ENCODE measurements at regions not wholly inside any gene's neighbourhood (a gene's known extent, or its start where the extent isn't known, plus 50 kb on each side); places are given as distances from the start of the nearest gene placed in this dataset.
A peak's percentile ranks its signal among the peaks of the same experiment; 100 is the strongest.

GRCh38 chr3:39721076-39721475 is 88.3 kb upstream of the MYRIP start:
- TF ChIP-seq MAX (IDR thresholded peaks at IDR 0.05) (no peak), USF1 (IDR thresholded peaks at IDR 0.05) (no peak), CREB1 (IDR thresholded peaks at IDR 0.05; ENCODE audit: low read depth) (no peak), CEBPB (IDR thresholded peaks at IDR 0.05) (no peak), TCF12 (IDR thresholded peaks at IDR 0.05; ENCODE audit: low read depth) (no peak), YY1 (IDR thresholded peaks at IDR 0.05; ENCODE audit: low read depth) (no peak), ZBTB7A (IDR thresholded peaks at IDR 0.05; ENCODE audit: low read depth) (no peak), FOXM1 (IDR thresholded peaks at IDR 0.05; ENCODE audit: borderline replicate concordance, low read depth) (no peak), REST (IDR thresholded peaks at IDR 0.05; ENCODE audit: low read depth) (no peak), EP300 (IDR thresholded peaks at IDR 0.05; ENCODE audit: borderline replicate concordance) (no peak), RAD21 (IDR thresholded peaks at IDR 0.05; ENCODE audit: low read depth) (no peak), EGR1 (IDR thresholded peaks at IDR 0.05) (no peak), TEAD4 (IDR thresholded peaks at IDR 0.05) (no peak), NFIC (IDR thresholded peaks at IDR 0.05) (no peak), TAF1 (IDR thresholded peaks at IDR 0.05; ENCODE audit: low read depth) (no peak)

- TF ChIP-seq ZBTB7A (IDR thresholded peaks at IDR 0.05; ENCODE audit: low read depth) = no peak
- TF ChIP-seq RAD21 (IDR thresholded peaks at IDR 0.05; ENCODE audit: low read depth) = 0 out of 2 replicates have a peak, but pooled peaks have one; percentile 7
These were observed 85.1 kb upstream of the MYRIP start for GRCh38 chr3:39724233-39724846.

- TF ChIP-seq CEBPB (IDR thresholded peaks at IDR 0.05) (no peak), EP300 (IDR thresholded peaks at IDR 0.05; ENCODE audit: borderline replicate concordance) (no peak), MAX (IDR thresholded peaks at IDR 0.05) (no peak), ZBTB7A (IDR thresholded peaks at IDR 0.05; ENCODE audit: low read depth) (no peak), EGR1 (IDR thresholded peaks at IDR 0.05) (no peak), TAF1 (IDR thresholded peaks at IDR 0.05; ENCODE audit: low read depth) (no peak), YY1 (IDR thresholded peaks at IDR 0.05; ENCODE audit: low read depth) (no peak), REST (IDR thresholded peaks at IDR 0.05; ENCODE audit: low read depth) (no peak), NFIC (IDR thresholded peaks at IDR 0.05) (no peak), TEAD4 (IDR thresholded peaks at IDR 0.05) (no peak), USF1 (IDR thresholded peaks at IDR 0.05) (no peak)
These were observed 84.1 kb upstream of the MYRIP start for GRCh38 chr3:39725321-39725720.

GRCh38 chr3:39727415-39727814 is 82.0 kb upstream of the MYRIP start:
- TF ChIP-seq TCF12 (IDR thresholded peaks at IDR 0.05; ENCODE audit: low read depth) (no peak), CREB1 (IDR thresholded peaks at IDR 0.05; ENCODE audit: low read depth) (no peak), REST (IDR thresholded peaks at IDR 0.05; ENCODE audit: low read depth) (no peak), YY1 (IDR thresholded peaks at IDR 0.05; ENCODE audit: low read depth) (no peak), EGR1 (IDR thresholded peaks at IDR 0.05) (no peak), USF1 (IDR thresholded peaks at IDR 0.05) (no peak), NFIC (IDR thresholded peaks at IDR 0.05) (no peak), TEAD4 (IDR thresholded peaks at IDR 0.05) (no peak), EP300 (IDR thresholded peaks at IDR 0.05; ENCODE audit: borderline replicate concordance) (no peak), TAF1 (IDR thresholded peaks at IDR 0.05; ENCODE audit: low read depth) (no peak), RAD21 (IDR thresholded peaks at IDR 0.05; ENCODE audit: low read depth) (no peak), FOXM1 (IDR thresholded peaks at IDR 0.05; ENCODE audit: borderline replicate concordance, low read depth) (no peak), CEBPB (IDR thresholded peaks at IDR 0.05) (no peak), ZBTB7A (IDR thresholded peaks at IDR 0.05; ENCODE audit: low read depth) (no peak)
